ENCODE measurements at regions not wholly inside any gene's neighbourhood (a gene's known extent, or its start where the extent isn't known, plus 50 kb on each side); places are given as distances from the start of the nearest gene placed in this dataset.

GRCh38 chr18:73900106-73900835 lies 247.4 kb downstream of the FBXO15 start:
- H3K4me1 Mint-ChIP-seq = peaks cover 15 to 19% of the 10 kb centered on the region in 2 experiments
- Histone ChIP-seq H3K9ac (ENCODE audit: extremely low read depth, insufficient read length, low read length) (no peak overlapping the region), H2BK5ac (ENCODE audit: insufficient read length, low read length) (no peak overlapping the region), H3T11ph (ENCODE audit: low read length) (no peak overlapping the region), H3K4me1 (ENCODE audit: insufficient read depth, low read length) (peaks cover 2% of the 10 kb centered on the region; the same call in 1 of the 2 replicates), H3K27me3 (ENCODE audit: insufficient read depth, low read length) (no peaks in the 10 kb centered on the region; the same call in 1 of the 2 replicates), H3K79me1 (ENCODE audit: insufficient read depth, low read depth, low read length, poor library complexity, severe bottlenecking) (no peaks in the 10 kb centered on the region), H2BK20ac (ENCODE audit: low read depth, low read length, poor library complexity, severe bottlenecking) (no peak overlapping the region), H4K91ac (ENCODE audit: insufficient read length, low read depth, low read length) (no peak overlapping the region), H3K14ac (ENCODE audit: insufficient read depth, low read length) (no peak overlapping the region), H2BK15ac (ENCODE audit: low read depth, low read length) (no peak overlapping the region), H3K4me2 (ENCODE audit: insufficient read depth, insufficient read length, low read length) (no peak overlapping the region), H3K4ac (ENCODE audit: low read depth, low read length) (no peak overlapping the region), H2BK120ac (ENCODE audit: low read depth, low read length, poor library complexity, severe bottlenecking) (no peak overlapping the region), H4K20me1 (ENCODE audit: control insufficient read depth, insufficient read depth, insufficient read length) (no peaks in the 10 kb centered on the region), H2BK12ac (ENCODE audit: insufficient read length, low read depth, low read length) (no peak overlapping the region), H3K79me2 (ENCODE audit: insufficient read depth, low read length) (no peaks in the 10 kb centered on the region), H4K8ac (replicated peaks; ENCODE audit: insufficient read length, low read depth, low read length) (no peak overlapping the region), H3K23me2 (ENCODE audit: insufficient read length, low read depth, low read length, poor library complexity, severe bottlenecking) (no peaks in the 10 kb centered on the region), H3K9me3 (ENCODE audit: control insufficient read depth, low read depth, low read length) (no peaks in the 10 kb centered on the region), H2AFZ (ENCODE audit: low read length) (no peak overlapping the region), H3K18ac (ENCODE audit: insufficient read length, low read depth, low read length) (no peak overlapping the region), H2AK5ac (ENCODE audit: insufficient read length, low read length) (no peak overlapping the region), H3K56ac (ENCODE audit: insufficient read length, low read depth, low read length) (no peak overlapping the region), H3K27ac (ENCODE audit: insufficient read length, low read depth, low read length) (no peak overlapping the region), H3K23ac (ENCODE audit: insufficient read length, low read depth, low read length) (no peak overlapping the region), H4K5ac (ENCODE audit: insufficient read length, low read depth, low read length) (no peak overlapping the region)
- no peak overlapping the region for H3K27ac Mint-ChIP-seq
- WGBS (ENCODE audit: extremely low coverage, insufficient read length, low lambda C conversion rate) = no CpG with 5 or more reads among the region's 7 CpGs
- peaks cover 25% of the 10 kb centered on the region for H3K27me3 Mint-ChIP-seq (ENCODE audit: low read depth)
- no peak for TF ChIP-seq CTCF (conservative IDR thresholded peaks at IDR 0.05)
- H3K4me3 Mint-ChIP-seq = no peak overlapping the region
- DNase-seq = no peak
- no peaks in the 10 kb centered on the region for H3K36me3 Mint-ChIP-seq (ENCODE audit: insufficient read depth in 1 of 3, low read depth in 3 of 3)
- no peaks in the 10 kb centered on the region for H3K9me3 Mint-ChIP-seq

Data from H9 (cell line).